OCI-LY7 (cell line): ENCODE measurements at regions not wholly inside any gene's neighbourhood (a gene's known extent, or its start where the extent isn't known, plus 50 kb on each side); places are given as distances from the start of the nearest gene placed in this dataset.

Experiments
- BruUV-seq: library from RNA; stranded (reverse); fragments of 400-500 nt; replicated peaks from 2 replicates; lab custom pipeline; 2021; lab: Mats Ljungman, UMichigan
- CTCF ChIA-PET: fragments of 300-600 bp; sonication (Branson Sonifier 250); formaldehyde crosslinking; loops from one replicate; lab custom pipeline; 2022; ENCODE audit warnings: antibody characterized with exemption; ENCODE audit not compliant: unreplicated experiment; lab: Charles Lee
- POLR2A ChIA-PET: fragments of 300-600 bp; sonication (Branson Sonifier 250); formaldehyde crosslinking; loops from one replicate; lab custom pipeline; 2022; ENCODE audit warnings: antibody characterized with exemption; lab: Charles Lee
- DNase-seq: peaks from one replicate; pipeline ENCODE4 v3.0.0-alpha.2; 2015; ENCODE audit warnings: low spot score
- H2AFZ ChIP-seq: fragments of 200-600 bp; sonication (generic), shearing (Covaris generic); 2 replicates; pipeline ENCODE4 v1.6.1; 2014; ENCODE audit warnings: mild to moderate bottlenecking, antibody characterized with exemption, low read length, moderate library complexity
- H3K27ac ChIP-seq: fragments of 200-600 bp; sonication (generic); 2 replicates; pipeline ENCODE4 v1.5.1; 2014; ENCODE audit warnings: mixed run types, low read depth, mild to moderate bottlenecking, moderate library complexity, low read length, inconsistent platforms; ENCODE audit not compliant: poor library complexity, severe bottlenecking
- H3K36me3 ChIP-seq: fragments of 200-600 bp; sonication (generic); 2 replicates; pipeline ENCODE4 v1.6.1; 2014; ENCODE audit warnings: mild to moderate bottlenecking, antibody characterized with exemption, low read length, moderate library complexity, mixed read lengths; ENCODE audit not compliant: insufficient read depth
- H3K4me1 ChIP-seq: fragments of 200-600 bp; sonication (generic); 2 replicates; pipeline ENCODE4 v1.5.1; 2014; ENCODE audit warnings: mild to moderate bottlenecking, low read length; ENCODE audit not compliant: insufficient read depth, poor library complexity, severe bottlenecking
- H3K4me2 ChIP-seq: fragments of 200-600 bp; sonication (generic); 2 replicates; pipeline ENCODE4 v1.6.1; 2014; ENCODE audit warnings: mild to moderate bottlenecking, low read length
- H3K4me3 ChIP-seq: fragments of 200-600 bp; sonication (generic); 2 replicates; pipeline ENCODE4 v1.5.1; 2014; ENCODE audit warnings: mild to moderate bottlenecking, low read depth, low read length; ENCODE audit not compliant: poor library complexity, severe bottlenecking
- H3K79me2 ChIP-seq: fragments of 200-600 bp; sonication (generic); 2 replicates; pipeline ENCODE4 v1.6.1; 2016; ENCODE audit warnings: low read depth, mild to moderate bottlenecking, low read length, moderate library complexity, mixed read lengths; ENCODE audit not compliant: insufficient read depth
- H3K9me2 ChIP-seq: fragments of 200-600 bp; sonication (generic); 2 replicates; pipeline ENCODE4 v1.6.1; 2016; ENCODE audit warnings: mild to moderate bottlenecking, low read length, mixed read lengths; ENCODE audit not compliant: insufficient read depth
- H3K9me3 ChIP-seq: fragments of 200-600 bp; sonication (generic); 2 replicates; pipeline ENCODE4 v1.6.1; 2014; ENCODE audit warnings: mild to moderate bottlenecking, mixed run types, low read length, mixed read lengths
- H4K20me1 ChIP-seq: fragments of 200-600 bp; sonication (generic); 2 replicates; pipeline ENCODE4 v1.6.1; 2014; ENCODE audit warnings: mild to moderate bottlenecking, antibody characterized with exemption, low read length, moderate library complexity, mixed read lengths; ENCODE audit not compliant: insufficient read depth
- EZH2phosphoT487 ChIP-seq: fragments of 200-600 bp; sonication (generic); IDR thresholded peaks from 2 replicates; pipeline ENCODE4 v1.6.1; 2018; ENCODE audit warnings: low read depth, borderline replicate concordance, mild to moderate bottlenecking, mixed run types, antibody characterized with exemption, low read length, moderate library complexity, mixed read lengths
- intact Hi-C: fragments of 100-400 bp; cut with micrococcal nuclease; formaldehyde crosslinking; loops from one replicate; pipeline ENCODE4 v1.10.0; 2022; ENCODE audit not compliant: unreplicated experiment
- TF ChIP-seq, protein P1 (sequence below): fragments of 200-600 bp; sonication (generic); conservative IDR thresholded peaks from 2 replicates; pipeline ENCODE4 v1.5.1; 2014; ENCODE audit warnings: mild to moderate bottlenecking, antibody characterized with exemption, low read length, moderate library complexity, mixed read lengths

DNA sequence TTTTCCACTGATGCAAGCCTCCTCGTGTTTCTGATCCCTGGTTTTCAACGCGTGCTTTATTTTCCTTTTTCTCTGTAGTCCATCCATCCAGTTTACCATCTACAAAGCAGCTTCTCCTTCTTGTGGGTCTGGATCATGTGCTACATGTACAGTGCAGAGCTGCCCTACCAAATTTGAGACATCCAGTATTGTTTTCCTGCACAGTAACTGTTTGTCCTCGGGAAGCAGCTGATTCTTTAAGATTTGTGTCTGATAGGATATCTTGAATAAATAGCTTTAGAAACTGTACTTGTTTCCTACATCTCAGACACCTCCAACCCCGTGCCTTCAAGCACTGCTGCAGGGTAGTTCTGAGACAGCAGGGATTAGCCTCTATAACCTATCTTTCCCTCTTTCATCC, 368.1 kb upstream of the FAR2 start:
- no peaks in the 10 kb centered on the region for H3K9me3 ChIP-seq
- no peak overlapping the region for H2AFZ ChIP-seq
- intact Hi-C loops: no loop called here
- H3K9me2 ChIP-seq: no peaks in the 10 kb centered on the region
- H3K36me3 ChIP-seq: no peaks in the 10 kb centered on the region
- TF ChIP-seq, protein P1, sequence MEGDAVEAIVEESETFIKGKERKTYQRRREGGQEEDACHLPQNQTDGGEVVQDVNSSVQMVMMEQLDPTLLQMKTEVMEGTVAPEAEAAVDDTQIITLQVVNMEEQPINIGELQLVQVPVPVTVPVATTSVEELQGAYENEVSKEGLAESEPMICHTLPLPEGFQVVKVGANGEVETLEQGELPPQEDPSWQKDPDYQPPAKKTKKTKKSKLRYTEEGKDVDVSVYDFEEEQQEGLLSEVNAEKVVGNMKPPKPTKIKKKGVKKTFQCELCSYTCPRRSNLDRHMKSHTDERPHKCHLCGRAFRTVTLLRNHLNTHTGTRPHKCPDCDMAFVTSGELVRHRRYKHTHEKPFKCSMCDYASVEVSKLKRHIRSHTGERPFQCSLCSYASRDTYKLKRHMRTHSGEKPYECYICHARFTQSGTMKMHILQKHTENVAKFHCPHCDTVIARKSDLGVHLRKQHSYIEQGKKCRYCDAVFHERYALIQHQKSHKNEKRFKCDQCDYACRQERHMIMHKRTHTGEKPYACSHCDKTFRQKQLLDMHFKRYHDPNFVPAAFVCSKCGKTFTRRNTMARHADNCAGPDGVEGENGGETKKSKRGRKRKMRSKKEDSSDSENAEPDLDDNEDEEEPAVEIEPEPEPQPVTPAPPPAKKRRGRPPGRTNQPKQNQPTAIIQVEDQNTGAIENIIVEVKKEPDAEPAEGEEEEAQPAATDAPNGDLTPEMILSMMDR: no peak
- TF ChIP-seq EZH2phosphoT487: no peak
- POLR2A ChIA-PET: no interaction called here
- H3K4me1 ChIP-seq: no peaks in the 10 kb centered on the region
- no peak for DNase-seq
- H4K20me1 ChIP-seq: no peaks in the 10 kb centered on the region
- no peak overlapping the region for H3K27ac ChIP-seq
- no peak overlapping the region for H3K4me3 ChIP-seq
- no TSS peak for BruUV-seq
- CTCF ChIA-PET: no interaction called here
- H3K4me2 ChIP-seq: no peak overlapping the region
- H3K79me2 ChIP-seq: no peaks in the 10 kb centered on the region

GRCh38 chr12:28781671-28782652, 367.1 kb upstream of the FAR2 start:
- H3K4me3 ChIP-seq: no peak overlapping the region
- intact Hi-C loops: no loop called here
- no peaks in the 10 kb centered on the region for H3K4me1 ChIP-seq
- BruUV-seq: no TSS peak
- no peaks in the 10 kb centered on the region for H3K36me3 ChIP-seq
- no peaks in the 10 kb centered on the region for H3K79me2 ChIP-seq
- ChIA-PET CTCF (no interaction called here), POLR2A (interaction anchor here (0.6 kb wide), 1 partner anchor 987 kb away, joined by 3 read pairs; no protein-coding TSS in a partner anchor)
- H2AFZ ChIP-seq: no peak overlapping the region
- no peaks in the 10 kb centered on the region for H3K9me2 ChIP-seq
- H3K4me2 ChIP-seq: no peak overlapping the region
- no peak overlapping the region for H3K27ac ChIP-seq
- DNase-seq: no peak
- H3K9me3 ChIP-seq: no peaks in the 10 kb centered on the region
- TF ChIP-seq, protein P1: no peak
- TF ChIP-seq EZH2phosphoT487: no peak
- H4K20me1 ChIP-seq: no peaks in the 10 kb centered on the region

- no peaks in the 10 kb centered on the region for H3K9me2 ChIP-seq
- no peak overlapping the region for H3K4me3 ChIP-seq
- H3K4me2 ChIP-seq: no peak overlapping the region
- ChIA-PET POLR2A (no interaction called here), CTCF (no interaction called here)
- no peaks in the 10 kb centered on the region for H3K79me2 ChIP-seq
- no TSS peak for BruUV-seq
- H3K36me3 ChIP-seq: no peaks in the 10 kb centered on the region
- no peaks in the 10 kb centered on the region for H4K20me1 ChIP-seq
- H3K9me3 ChIP-seq: no peaks in the 10 kb centered on the region
- DNase-seq: no peak
- TF ChIP-seq, protein P1: no peak
- TF ChIP-seq EZH2phosphoT487: no peak
- no peaks in the 10 kb centered on the region for H3K4me1 ChIP-seq
- intact Hi-C loops: no loop called here
- H2AFZ ChIP-seq: no peak overlapping the region
- H3K27ac ChIP-seq: no peak overlapping the region
These were observed 366.3 kb upstream of the FAR2 start for GRCh38 chr12:28782812-28783211.
